Amniotic stem cell (primary cell): ENCODE measurements at regions not wholly inside any gene's neighbourhood (a gene's known extent, or its start where the extent isn't known, plus 50 kb on each side); places are given as distances from the start of the nearest gene placed in this dataset.
"Not testable (repeated sequence)": the region's sequence is repeated elsewhere in the genome, so short reads cannot be mapped to it uniquely, and the experiment has no call there.

Experiments used
- DNase-seq: peaks from one replicate; lab custom pipeline; 2025; lab: John Stamatoyannopoulos, UW

GRCh38 chr6:168852376-168852884 lies 401.2 kb downstream of the THBS2 start:
- no peak for DNase-seq

- peak; percentile 2 for DNase-seq
Observed at GRCh38 chr6:168851460-168852375, 401.9 kb downstream of the THBS2 start.

GRCh38 chr6:168850027-168850736 lies 403.5 kb downstream of the THBS2 start:
- not testable (repeated sequence) for DNase-seq

GRCh38 chr6:168849459-168849858 lies 404.2 kb downstream of the THBS2 start:
- no peak for DNase-seq

- DNase-seq: no peak
Observed at GRCh38 chr6:168848797-168849196, 404.8 kb downstream of the THBS2 start.

- DNase-seq: no peak
Observed at GRCh38 chr6:168844821-168845609, 404.0 kb downstream of the SMOC2 start.

GRCh38 chr6:168842632-168843212 lies 401.7 kb downstream of the SMOC2 start:
- DNase-seq: not testable (repeated sequence)

- no peak for DNase-seq
Observed at GRCh38 chr6:168841609-168842278, 400.8 kb downstream of the SMOC2 start.

GRCh38 chr6:168840932-168841331 lies 399.9 kb downstream of the SMOC2 start:
- not testable (repeated sequence) for DNase-seq

GRCh38 chr6:168840299-168840698 lies 399.3 kb downstream of the SMOC2 start:
- not testable (repeated sequence) for DNase-seq

- DNase-seq: no peak
Observed at GRCh38 chr6:168838037-168838399, 397.0 kb downstream of the SMOC2 start.

- no peak for DNase-seq
Observed at GRCh38 chr6:168837254-168838036, 396.5 kb downstream of the SMOC2 start.

GRCh38 chr6:168835991-168836390 lies 395.0 kb downstream of the SMOC2 start:
- DNase-seq: no peak

GRCh38 chr6:168834801-168835200 lies 393.8 kb downstream of the SMOC2 start:
- DNase-seq: no peak

- no peak for DNase-seq
Observed at GRCh38 chr6:168834042-168834587, 393.1 kb downstream of the SMOC2 start.

GRCh38 chr6:168828800-168829199 lies 387.8 kb downstream of the SMOC2 start:
- DNase-seq: no peak

GRCh38 chr6:168828035-168828434 lies 387.1 kb downstream of the SMOC2 start:
- DNase-seq: no peak

- DNase-seq: no peak
Observed at GRCh38 chr6:168827586-168827871, 386.5 kb downstream of the SMOC2 start.

- no peak for DNase-seq
Observed at GRCh38 chr6:168826726-168827585, 386.0 kb downstream of the SMOC2 start.

- no peak for DNase-seq
Observed at GRCh38 chr6:168826078-168826390, 385.1 kb downstream of the SMOC2 start.
